ENCODE measurements at regions not wholly inside any gene's neighbourhood (a gene's known extent, or its start where the extent isn't known, plus 50 kb on each side); places are given as distances from the start of the nearest gene placed in this dataset.

GRCh38 chr12:31906557-31907301 lies 52.5 kb upstream of the RESF1 start:
- TF ChIP-seq CTCF (IDR thresholded peaks at IDR 0.05; ENCODE audit: insufficient read depth, low read length, poor library complexity, severe bottlenecking), result no peak
- TF ChIP-seq EZH2phosphoT487 (conservative IDR thresholded peaks at IDR 0.05; ENCODE audit: low read length), result no peak
